OCI-LY7 (cell line): ENCODE measurements at regions not wholly inside any gene's neighbourhood (a gene's known extent, or its start where the extent isn't known, plus 50 kb on each side); places are given as distances from the start of the nearest gene placed in this dataset.

Source experiments
- CTCF ChIP-seq: fragments of 200-600 bp; sonication (generic); conservative IDR thresholded peaks from 2 replicates; pipeline ENCODE4 v1.5.1; 2014; ENCODE audit warnings: mild to moderate bottlenecking, antibody characterized with exemption, low read length, moderate library complexity, mixed read lengths
- EZH2phosphoT487 ChIP-seq: fragments of 200-600 bp; sonication (generic); IDR thresholded peaks from 2 replicates; pipeline ENCODE4 v1.6.1; 2018; ENCODE audit warnings: low read depth, borderline replicate concordance, mild to moderate bottlenecking, mixed run types, antibody characterized with exemption, low read length, moderate library complexity, mixed read lengths

DNA sequence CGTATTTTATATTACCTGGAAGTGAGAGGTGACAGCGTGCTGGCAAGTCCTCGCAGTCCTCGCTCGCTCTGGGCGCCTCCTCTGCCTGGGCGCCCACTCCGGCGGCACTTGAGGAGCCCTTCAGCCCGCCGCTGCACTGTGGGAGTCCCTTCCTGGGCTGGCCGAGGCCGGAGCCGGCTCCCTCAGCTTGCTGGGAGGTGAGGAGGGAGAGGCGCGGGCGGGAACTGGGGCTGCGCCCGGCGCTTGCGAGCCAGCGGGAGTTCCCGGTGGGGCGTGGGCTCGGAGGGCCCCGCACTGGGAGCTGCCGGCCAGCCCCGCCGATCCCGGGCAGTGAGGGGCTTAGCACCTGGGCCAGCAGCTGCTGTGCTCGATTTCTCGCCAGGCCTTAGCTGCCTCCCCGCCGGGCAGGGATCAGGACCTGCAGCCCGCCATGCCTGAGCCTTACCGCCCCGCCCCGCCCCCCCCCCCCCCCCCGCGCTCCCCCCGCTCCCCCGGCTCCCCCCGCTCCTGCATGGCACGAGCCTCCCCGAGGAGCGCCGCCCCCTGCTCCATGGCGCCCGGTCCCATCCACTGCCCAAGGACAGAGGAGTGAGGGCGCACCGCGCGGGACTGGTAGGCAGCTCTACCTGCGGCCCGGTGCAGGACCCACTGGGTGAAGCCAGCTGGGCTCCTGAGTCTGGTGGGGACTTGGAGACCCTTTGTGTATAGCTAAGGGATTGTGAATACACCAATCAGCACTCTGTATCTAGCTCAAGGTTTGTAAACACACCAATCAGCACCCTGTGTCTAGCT, 298.9 kb upstream of the MAGEB16 start:
- TF ChIP-seq CTCF (no peak), EZH2phosphoT487 (no peak)
